GM23248 (cell line): ENCODE measurements at regions not wholly inside any gene's neighbourhood (a gene's known extent, or its start where the extent isn't known, plus 50 kb on each side); places are given as distances from the start of the nearest gene placed in this dataset.
"Not testable (repeated sequence)": the region's sequence is repeated elsewhere in the genome, so short reads cannot be mapped to it uniquely, and the experiment has no call there.

Experiments used
- EZH2 ChIP-seq: fragments of 200-600 bp; sonication (generic); IDR thresholded peaks from 2 replicates; pipeline ENCODE4 v1.6.1; 2018; ENCODE audit warnings: antibody characterized with exemption, mild to moderate bottlenecking; ENCODE audit not compliant: insufficient read depth, poor library complexity, severe bottlenecking
- EZH2phosphoT487 ChIP-seq: fragments of 200-600 bp; sonication (generic); IDR thresholded peaks from 2 replicates; pipeline ENCODE4 v1.6.1; 2018; ENCODE audit warnings: antibody characterized with exemption, moderate library complexity, mild to moderate bottlenecking, low read depth; ENCODE audit not compliant: insufficient read depth

DNA sequence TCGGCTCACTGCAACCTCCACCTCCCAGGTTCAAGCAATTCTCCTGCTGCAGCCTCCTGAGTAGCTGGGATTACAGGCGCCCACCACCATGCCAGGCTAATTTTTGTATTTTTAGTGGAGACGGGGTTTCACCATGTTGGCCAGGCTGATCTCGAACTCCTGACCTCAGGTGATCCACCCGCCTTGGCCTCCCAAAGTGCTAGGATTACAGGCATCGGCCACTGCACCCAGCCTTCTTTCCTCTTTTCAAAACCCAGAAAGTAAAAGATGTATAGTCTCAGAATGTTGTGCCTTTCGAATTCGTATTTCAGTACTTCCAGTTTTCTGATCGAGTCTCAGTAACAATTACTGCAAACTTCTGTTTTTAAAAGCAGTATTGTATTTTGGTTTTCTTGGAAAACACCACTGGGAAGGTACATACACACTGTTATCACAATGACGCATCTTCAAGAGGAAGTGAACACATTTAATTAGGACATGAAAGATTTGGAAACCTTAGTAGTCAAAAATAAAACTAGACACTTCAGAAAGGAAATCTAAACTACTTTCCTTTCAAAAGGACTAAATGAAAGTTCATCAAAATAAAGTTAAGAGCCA, 123.9 kb upstream of the TNFSF4 start:
- not testable (repeated sequence) for TF ChIP-seq EZH2, EZH2phosphoT487
